Breast epithelium (tissue), 4 donors: ENCODE measurements at regions not wholly inside any gene's neighbourhood (a gene's known extent, or its start where the extent isn't known, plus 50 kb on each side); places are given as distances from the start of the nearest gene placed in this dataset.

Experiments
- DNase-seq, 2 donors: peaks; one replicate each; pipeline ENCODE4 v3.0.0-alpha.2; 2019; ENCODE audit warnings: low spot score in 2 of 2
- H3K27ac ChIP-seq, 2 donors: fragments of 200-600 bp; sonication (generic) in 1 of 2; one replicate each; pipeline ENCODE4 v1.5.1; 2016 to 2019; ENCODE audit warnings: mild to moderate bottlenecking in 1 of 2
- H3K27me3 ChIP-seq, 2 donors: fragments of 200-600 bp; sonication (generic) in 1 of 2; one replicate each; pipeline versions ENCODE4 v1.5.1 to v1.6.0; 2017 to 2019; ENCODE audit warnings: control low read depth in 1 of 2, mild to moderate bottlenecking in 1 of 2
- H3K36me3 ChIP-seq: fragments of 200-600 bp; one replicate; pipeline ENCODE4 v1.5.1; 2019
- H3K4me1 ChIP-seq, 2 donors: fragments of 200-600 bp; sonication (generic); one replicate each; pipeline ENCODE4 v1.5.1; 2016 to 2019; ENCODE audit warnings: control low read depth in 1 of 2
- H3K4me3 ChIP-seq, 3 donors: fragments of 200-600 bp; sonication (generic); 1 replicate in 2 of 3; 2 replicates in 1 of 3; pipeline ENCODE4 v1.5.1; 2016 to 2019; ENCODE audit warnings: mild to moderate bottlenecking in 3 of 3, moderate library complexity in 2 of 3
- H3K9me3 ChIP-seq, 2 donors: fragments of 200-600 bp; sonication (generic) in 1 of 2; one replicate each; pipeline ENCODE4 v1.5.1; 2016 to 2019; ENCODE audit warnings: control low read depth in 1 of 2
- POLR2A ChIP-seq: fragments of 450-650 bp; IDR thresholded peaks from one replicate; pipeline ENCODE4 v1.6.1; 2016; ENCODE audit warnings: antibody characterized with exemption, mild to moderate bottlenecking, moderate library complexity
- POLR2AphosphoS5 ChIP-seq, 3 donors: sonication (generic); formaldehyde crosslinking; IDR thresholded peaks; one replicate each; pipeline ENCODE4 v1.6.1; 2017; ENCODE audit warnings: antibody characterized with exemption in 3 of 3
- intact Hi-C: fragments of 100-400 bp; cut with DNase I; formaldehyde crosslinking; loops from one replicate; pipeline ENCODE4 v1.15.1; 2023; ENCODE audit warnings: low total_unique reads
- TF ChIP-seq, protein P1 (sequence below), 3 donors: fragments of 450-650 bp; IDR thresholded peaks; one replicate each; pipeline ENCODE4 v1.5.1; 2016 to 2017; ENCODE audit warnings: antibody characterized with exemption in 3 of 3, mild to moderate bottlenecking in 3 of 3, moderate library complexity in 3 of 3

- Histone ChIP-seq H3K27ac (no peak overlapping the region), H3K27me3 (no peaks in the 10 kb centered on the region), H3K9me3 (peaks cover 0 to 4% of the 10 kb centered on the region in 2 donors), H3K36me3 (no peaks in the 10 kb centered on the region), H3K4me3 (no peak overlapping the region), H3K4me1 (no peaks in the 10 kb centered on the region)
- TF ChIP-seq, protein P1, sequence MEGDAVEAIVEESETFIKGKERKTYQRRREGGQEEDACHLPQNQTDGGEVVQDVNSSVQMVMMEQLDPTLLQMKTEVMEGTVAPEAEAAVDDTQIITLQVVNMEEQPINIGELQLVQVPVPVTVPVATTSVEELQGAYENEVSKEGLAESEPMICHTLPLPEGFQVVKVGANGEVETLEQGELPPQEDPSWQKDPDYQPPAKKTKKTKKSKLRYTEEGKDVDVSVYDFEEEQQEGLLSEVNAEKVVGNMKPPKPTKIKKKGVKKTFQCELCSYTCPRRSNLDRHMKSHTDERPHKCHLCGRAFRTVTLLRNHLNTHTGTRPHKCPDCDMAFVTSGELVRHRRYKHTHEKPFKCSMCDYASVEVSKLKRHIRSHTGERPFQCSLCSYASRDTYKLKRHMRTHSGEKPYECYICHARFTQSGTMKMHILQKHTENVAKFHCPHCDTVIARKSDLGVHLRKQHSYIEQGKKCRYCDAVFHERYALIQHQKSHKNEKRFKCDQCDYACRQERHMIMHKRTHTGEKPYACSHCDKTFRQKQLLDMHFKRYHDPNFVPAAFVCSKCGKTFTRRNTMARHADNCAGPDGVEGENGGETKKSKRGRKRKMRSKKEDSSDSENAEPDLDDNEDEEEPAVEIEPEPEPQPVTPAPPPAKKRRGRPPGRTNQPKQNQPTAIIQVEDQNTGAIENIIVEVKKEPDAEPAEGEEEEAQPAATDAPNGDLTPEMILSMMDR (IDR thresholded peaks at IDR 0.05): no peak
- TF ChIP-seq POLR2A: no peak
- no peak for TF ChIP-seq POLR2AphosphoS5 (IDR thresholded peaks at IDR 0.05)
- intact Hi-C loops: no loop called here
- no peak for DNase-seq
Observed at GRCh38 chr1:71312545-71312944, 231.7 kb upstream of the ZRANB2 start.

GRCh38 chr1:71311376-71311775 lies 230.5 kb upstream of the ZRANB2 start:
- Histone ChIP-seq H3K9me3 (peaks cover 0 to 4% of the 10 kb centered on the region in 2 donors), H3K27ac (no peak overlapping the region), H3K4me3 (no peak overlapping the region), H3K36me3 (no peaks in the 10 kb centered on the region), H3K4me1 (no peaks in the 10 kb centered on the region), H3K27me3 (no peaks in the 10 kb centered on the region)
- intact Hi-C loops: no loop called here
- TF ChIP-seq POLR2A (no peak), POLR2AphosphoS5 (IDR thresholded peaks at IDR 0.05) (no peak)
- TF ChIP-seq, protein P1 (IDR thresholded peaks at IDR 0.05): no peak
- DNase-seq: no peak

- intact Hi-C loops: loop anchor here (5.0 kb wide), 1 partner anchor 370 kb away; no protein-coding TSS in a partner anchor
Observed at GRCh38 chr1:71307451-71307850, 226.6 kb upstream of the ZRANB2 start.

GRCh38 chr1:71304125-71304524 lies 223.3 kb upstream of the ZRANB2 start:
- no peaks in the 10 kb centered on the region for H3K27me3 ChIP-seq
- DNase-seq: no peak
- TF ChIP-seq POLR2A: no peak
- no peak for TF ChIP-seq POLR2AphosphoS5 (IDR thresholded peaks at IDR 0.05)
- TF ChIP-seq, protein P1 (IDR thresholded peaks at IDR 0.05): no peak
- H3K4me1 ChIP-seq: no peaks in the 10 kb centered on the region
- H3K9me3 ChIP-seq: no peaks in the 10 kb centered on the region
- intact Hi-C loops: no loop called here
- H3K4me3 ChIP-seq: no peak overlapping the region
- H3K27ac ChIP-seq: no peak overlapping the region
- no peaks in the 10 kb centered on the region for H3K36me3 ChIP-seq

More at GRCh38 chr1:71307451-71307850, 226.6 kb upstream of the ZRANB2 start:
- no peaks in the 10 kb centered on the region for H3K36me3 ChIP-seq
- H3K4me1 ChIP-seq: no peaks in the 10 kb centered on the region
- H3K27me3 ChIP-seq: no peaks in the 10 kb centered on the region
- H3K27ac ChIP-seq: no peak overlapping the region
- H3K4me3 ChIP-seq: no peak overlapping the region
- H3K9me3 ChIP-seq: no peaks in the 10 kb centered on the region
- DNase-seq: no peak
- TF ChIP-seq, protein P1 (IDR thresholded peaks at IDR 0.05): no peak
- TF ChIP-seq POLR2A (no peak), POLR2AphosphoS5 (IDR thresholded peaks at IDR 0.05) (no peak)

- H3K36me3 ChIP-seq: no peaks in the 10 kb centered on the region
- TF ChIP-seq POLR2AphosphoS5 (IDR thresholded peaks at IDR 0.05): no peak
- TF ChIP-seq, protein P1 (IDR thresholded peaks at IDR 0.05): no peak
- no peak for TF ChIP-seq POLR2A
- intact Hi-C loops: no loop called here
Observed at GRCh38 chr1:71303617-71304041, 222.8 kb upstream of the ZRANB2 start.

More at GRCh38 chr1:71303617-71304041, 222.8 kb upstream of the ZRANB2 start:
- no peaks in the 10 kb centered on the region for H3K9me3 ChIP-seq
- no peaks in the 10 kb centered on the region for H3K27me3 ChIP-seq
- DNase-seq: no peak
- no peak overlapping the region for H3K4me3 ChIP-seq
- no peaks in the 10 kb centered on the region for H3K4me1 ChIP-seq
- H3K27ac ChIP-seq: no peak overlapping the region
